ENCODE measurements at regions not wholly inside any gene's neighbourhood (a gene's known extent, or its start where the extent isn't known, plus 50 kb on each side); places are given as distances from the start of the nearest gene placed in this dataset.
"Not testable (repeated sequence)": the region's sequence is repeated elsewhere in the genome, so short reads cannot be mapped to it uniquely, and the experiment has no call there.

GRCh38 chr2:236901956-236902355 lies 183.7 kb upstream of the COPS8 start:
- DNase-seq (ENCODE audit: low spot score), result no peak

- no peak for DNase-seq (ENCODE audit: low spot score)
These were observed 181.7 kb upstream of the COPS8 start for GRCh38 chr2:236903978-236904377.

GRCh38 chr2:236904389-236905263 lies 181.1 kb upstream of the COPS8 start:
- no peak for DNase-seq (ENCODE audit: low spot score)

- no peak for DNase-seq (ENCODE audit: low spot score)
These were observed 179.7 kb upstream of the COPS8 start for GRCh38 chr2:236905976-236906375.

- DNase-seq (ENCODE audit: low spot score), result no peak
These were observed 177.1 kb upstream of the COPS8 start for GRCh38 chr2:236908439-236909192.

- DNase-seq (ENCODE audit: low spot score), result no peak
These were observed 176.5 kb upstream of the COPS8 start for GRCh38 chr2:236909193-236909504.

- DNase-seq (ENCODE audit: low spot score), result no peak
These were observed 175.9 kb upstream of the COPS8 start for GRCh38 chr2:236909802-236910201.

- no peak for DNase-seq (ENCODE audit: low spot score)
These were observed 174.8 kb upstream of the COPS8 start for GRCh38 chr2:236910781-236911495.

- no peak for DNase-seq (ENCODE audit: low spot score)
These were observed 173.2 kb upstream of the COPS8 start for GRCh38 chr2:236912326-236913120.

- no peak for DNase-seq (ENCODE audit: low spot score)
These were observed 170.5 kb upstream of the COPS8 start for GRCh38 chr2:236915186-236915585.

GRCh38 chr2:236915726-236916125 lies 170.0 kb upstream of the COPS8 start:
- DNase-seq (ENCODE audit: low spot score), result no peak

GRCh38 chr2:236916181-236916580 lies 169.5 kb upstream of the COPS8 start:
- no peak for DNase-seq (ENCODE audit: low spot score)

- DNase-seq (ENCODE audit: low spot score), result no peak
These were observed 169.0 kb upstream of the COPS8 start for GRCh38 chr2:236916651-236917050.

GRCh38 chr2:236917164-236917563 lies 168.5 kb upstream of the COPS8 start:
- no peak for DNase-seq (ENCODE audit: low spot score)

GRCh38 chr2:236918545-236918944 lies 167.1 kb upstream of the COPS8 start:
- DNase-seq (ENCODE audit: low spot score), result no peak

- no peak for DNase-seq (ENCODE audit: low spot score)
These were observed 166.5 kb upstream of the COPS8 start for GRCh38 chr2:236919209-236919608.

- DNase-seq (ENCODE audit: low spot score), result not testable (repeated sequence)
These were observed 165.8 kb upstream of the COPS8 start for GRCh38 chr2:236919801-236920379.

- no peak for DNase-seq (ENCODE audit: low spot score)
These were observed 163.6 kb upstream of the COPS8 start for GRCh38 chr2:236922061-236922460.

- DNase-seq (ENCODE audit: low spot score), result no peak
These were observed 157.2 kb upstream of the COPS8 start for GRCh38 chr2:236928380-236929037.

GRCh38 chr2:236932831-236933361 lies 152.8 kb upstream of the COPS8 start:
- DNase-seq (ENCODE audit: low spot score), result no peak

GRCh38 chr2:236934166-236934565 lies 151.5 kb upstream of the COPS8 start:
- DNase-seq (ENCODE audit: low spot score), result no peak

All from SW480 (cell line).